ENCODE measurements at regions not wholly inside any gene's neighbourhood (a gene's known extent, or its start where the extent isn't known, plus 50 kb on each side); places are given as distances from the start of the nearest gene placed in this dataset.
A peak's percentile ranks its signal among the peaks of the same experiment; 100 is the strongest.

GRCh38 chr11:10913075-10913474, 55.2 kb upstream of the ZBED5 start:
- no peak for ATAC-seq
- no peak for TF ChIP-seq ZNF8 (CRISPR knock-in tag; IDR thresholded peaks at IDR 0.05)
- no peak for TF ChIP-seq ZC3H10 (CRISPR knock-in tag; IDR thresholded peaks at IDR 0.05)
- no peak for TF ChIP-seq CSRNP3 (CRISPR knock-in tag; IDR thresholded peaks at IDR 0.05)
- TF ChIP-seq RARB (CRISPR knock-in tag; IDR thresholded peaks at IDR 0.05): no peak
- no peak for TF ChIP-seq PPARA (CRISPR knock-in tag; IDR thresholded peaks at IDR 0.05; ENCODE audit: borderline replicate concordance)
- no peak for TF ChIP-seq ZNF565 (CRISPR knock-in tag; conservative IDR thresholded peaks at IDR 0.05; ENCODE audit: low read depth)
- TF ChIP-seq OSR1 (CRISPR knock-in tag; IDR thresholded peaks at IDR 0.05): no peak
- no peak for TF ChIP-seq ZFP3 (CRISPR knock-in tag; IDR thresholded peaks at IDR 0.05)
- no peak for TF ChIP-seq POU6F1 (CRISPR knock-in tag; IDR thresholded peaks at IDR 0.05; ENCODE audit: borderline replicate concordance, low read depth)

GRCh38 chr11:10911907-10912306, 54.1 kb upstream of the ZBED5 start:
- ATAC-seq: no peak
- TF ChIP-seq POU6F1 (CRISPR knock-in tag; IDR thresholded peaks at IDR 0.05; ENCODE audit: borderline replicate concordance, low read depth): no peak
- TF ChIP-seq PPARA (CRISPR knock-in tag; IDR thresholded peaks at IDR 0.05; ENCODE audit: borderline replicate concordance): no peak
- TF ChIP-seq RARB (CRISPR knock-in tag; IDR thresholded peaks at IDR 0.05): no peak
- no peak for TF ChIP-seq ZFP3 (CRISPR knock-in tag; IDR thresholded peaks at IDR 0.05)
- no peak for TF ChIP-seq CREB5 (CRISPR knock-in tag; IDR thresholded peaks at IDR 0.05; ENCODE audit: low read depth)
- TF ChIP-seq ZFP30 (CRISPR knock-in tag; IDR thresholded peaks at IDR 0.05): no peak
- TF ChIP-seq ZNF70 (CRISPR knock-in tag; IDR thresholded peaks at IDR 0.05): no peak
- TF ChIP-seq ESRRG (CRISPR knock-in tag; IDR thresholded peaks at IDR 0.05): no peak

GRCh38 chr11:10909141-10909883, 51.5 kb upstream of the ZBED5 start:
- no peak for TF ChIP-seq PPARA (CRISPR knock-in tag; IDR thresholded peaks at IDR 0.05; ENCODE audit: borderline replicate concordance)
- TF ChIP-seq GLIS3 (CRISPR knock-in tag; IDR thresholded peaks at IDR 0.05): no peak
- no peak for TF ChIP-seq ZFP30 (CRISPR knock-in tag; IDR thresholded peaks at IDR 0.05)
- peak; percentile 30; the same call in 1 of the 3 replicates for ATAC-seq

- peak; percentile 78 for ATAC-seq
- TF ChIP-seq ESRRG (CRISPR knock-in tag; IDR thresholded peaks at IDR 0.05) (no peak), SNAI2 (CRISPR knock-in tag; IDR thresholded peaks at IDR 0.05) (no peak), TOX (CRISPR knock-in tag; IDR thresholded peaks at IDR 0.05; ENCODE audit: borderline replicate concordance) (no peak), ARNTL (CRISPR knock-in tag; IDR thresholded peaks at IDR 0.05; ENCODE audit: borderline replicate concordance, low read depth) (no peak), ZNF8 (CRISPR knock-in tag; IDR thresholded peaks at IDR 0.05) (no peak), TCF4 (CRISPR knock-in tag; IDR thresholded peaks at IDR 0.05; ENCODE audit: borderline replicate concordance) (no peak)
Observed at GRCh38 chr11:10908215-10908951, 50.5 kb upstream of the ZBED5 start.

Data from SK-N-SH treated with all-trans-retinoic acid at 6 μM for 48 hours (cell line).